HL-60 (cell line): ENCODE measurements at regions not wholly inside any gene's neighbourhood (a gene's known extent, or its start where the extent isn't known, plus 50 kb on each side); places are given as distances from the start of the nearest gene placed in this dataset.
"Not testable (repeated sequence)": the region's sequence is repeated elsewhere in the genome, so short reads cannot be mapped to it uniquely, and the experiment has no call there.

Experiments used
- TF ChIP-seq, protein P1 (sequence below): IDR thresholded peaks from one replicate; pipeline ENCODE4 v1.5.1; 2011; ENCODE audit warnings: low read length, control low read depth, inconsistent platforms; ENCODE audit not compliant: insufficient read depth
- TF ChIP-seq, protein P2 (sequence below): IDR thresholded peaks from 2 replicates; pipeline ENCODE4 v1.6.1; 2012; ENCODE audit warnings: low read depth; ENCODE audit not compliant: insufficient replicate concordance

DNA sequence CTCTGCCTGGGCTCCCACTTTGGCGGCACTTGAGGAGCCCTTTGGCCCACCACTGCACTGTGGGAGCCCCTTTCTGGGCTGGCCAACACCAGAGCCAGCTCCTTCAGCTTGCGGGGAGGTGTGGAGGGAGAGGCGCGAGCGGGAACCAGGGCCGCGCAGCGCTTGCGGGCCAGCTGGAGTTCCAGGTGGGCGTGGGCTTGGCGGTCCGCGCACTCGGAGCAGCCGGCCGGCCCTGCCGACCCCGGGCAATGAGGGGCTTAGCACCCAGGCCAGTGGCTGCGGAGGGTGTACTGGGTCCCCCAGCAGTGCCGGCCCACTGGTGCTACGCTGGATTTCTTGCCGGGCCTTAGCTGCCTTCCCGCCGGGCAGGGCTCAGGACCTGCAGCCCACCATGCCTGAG lies 178.2 kb upstream of the MYO3A start:
- TF ChIP-seq, protein P1, sequence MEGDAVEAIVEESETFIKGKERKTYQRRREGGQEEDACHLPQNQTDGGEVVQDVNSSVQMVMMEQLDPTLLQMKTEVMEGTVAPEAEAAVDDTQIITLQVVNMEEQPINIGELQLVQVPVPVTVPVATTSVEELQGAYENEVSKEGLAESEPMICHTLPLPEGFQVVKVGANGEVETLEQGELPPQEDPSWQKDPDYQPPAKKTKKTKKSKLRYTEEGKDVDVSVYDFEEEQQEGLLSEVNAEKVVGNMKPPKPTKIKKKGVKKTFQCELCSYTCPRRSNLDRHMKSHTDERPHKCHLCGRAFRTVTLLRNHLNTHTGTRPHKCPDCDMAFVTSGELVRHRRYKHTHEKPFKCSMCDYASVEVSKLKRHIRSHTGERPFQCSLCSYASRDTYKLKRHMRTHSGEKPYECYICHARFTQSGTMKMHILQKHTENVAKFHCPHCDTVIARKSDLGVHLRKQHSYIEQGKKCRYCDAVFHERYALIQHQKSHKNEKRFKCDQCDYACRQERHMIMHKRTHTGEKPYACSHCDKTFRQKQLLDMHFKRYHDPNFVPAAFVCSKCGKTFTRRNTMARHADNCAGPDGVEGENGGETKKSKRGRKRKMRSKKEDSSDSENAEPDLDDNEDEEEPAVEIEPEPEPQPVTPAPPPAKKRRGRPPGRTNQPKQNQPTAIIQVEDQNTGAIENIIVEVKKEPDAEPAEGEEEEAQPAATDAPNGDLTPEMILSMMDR = not testable (repeated sequence)
- TF ChIP-seq, protein P2, sequence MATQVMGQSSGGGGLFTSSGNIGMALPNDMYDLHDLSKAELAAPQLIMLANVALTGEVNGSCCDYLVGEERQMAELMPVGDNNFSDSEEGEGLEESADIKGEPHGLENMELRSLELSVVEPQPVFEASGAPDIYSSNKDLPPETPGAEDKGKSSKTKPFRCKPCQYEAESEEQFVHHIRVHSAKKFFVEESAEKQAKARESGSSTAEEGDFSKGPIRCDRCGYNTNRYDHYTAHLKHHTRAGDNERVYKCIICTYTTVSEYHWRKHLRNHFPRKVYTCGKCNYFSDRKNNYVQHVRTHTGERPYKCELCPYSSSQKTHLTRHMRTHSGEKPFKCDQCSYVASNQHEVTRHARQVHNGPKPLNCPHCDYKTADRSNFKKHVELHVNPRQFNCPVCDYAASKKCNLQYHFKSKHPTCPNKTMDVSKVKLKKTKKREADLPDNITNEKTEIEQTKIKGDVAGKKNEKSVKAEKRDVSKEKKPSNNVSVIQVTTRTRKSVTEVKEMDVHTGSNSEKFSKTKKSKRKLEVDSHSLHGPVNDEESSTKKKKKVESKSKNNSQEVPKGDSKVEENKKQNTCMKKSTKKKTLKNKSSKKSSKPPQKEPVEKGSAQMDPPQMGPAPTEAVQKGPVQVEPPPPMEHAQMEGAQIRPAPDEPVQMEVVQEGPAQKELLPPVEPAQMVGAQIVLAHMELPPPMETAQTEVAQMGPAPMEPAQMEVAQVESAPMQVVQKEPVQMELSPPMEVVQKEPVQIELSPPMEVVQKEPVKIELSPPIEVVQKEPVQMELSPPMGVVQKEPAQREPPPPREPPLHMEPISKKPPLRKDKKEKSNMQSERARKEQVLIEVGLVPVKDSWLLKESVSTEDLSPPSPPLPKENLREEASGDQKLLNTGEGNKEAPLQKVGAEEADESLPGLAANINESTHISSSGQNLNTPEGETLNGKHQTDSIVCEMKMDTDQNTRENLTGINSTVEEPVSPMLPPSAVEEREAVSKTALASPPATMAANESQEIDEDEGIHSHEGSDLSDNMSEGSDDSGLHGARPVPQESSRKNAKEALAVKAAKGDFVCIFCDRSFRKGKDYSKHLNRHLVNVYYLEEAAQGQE = not testable (repeated sequence)
